ENCODE measurements at regions not wholly inside any gene's neighbourhood (a gene's known extent, or its start where the extent isn't known, plus 50 kb on each side); places are given as distances from the start of the nearest gene placed in this dataset.

- no peak for TF ChIP-seq EZH2 (IDR thresholded peaks at IDR 0.05; ENCODE audit: insufficient read depth, poor library complexity, severe bottlenecking)
- no peak for TF ChIP-seq EZH2phosphoT487 (IDR thresholded peaks at IDR 0.05; ENCODE audit: insufficient read depth, low read depth)
Observed at GRCh38 chr14:46034305-46034704, 617.3 kb downstream of the RPL10L start.
